ENCODE measurements at regions not wholly inside any gene's neighbourhood (a gene's known extent, or its start where the extent isn't known, plus 50 kb on each side); places are given as distances from the start of the nearest gene placed in this dataset.

DNA sequence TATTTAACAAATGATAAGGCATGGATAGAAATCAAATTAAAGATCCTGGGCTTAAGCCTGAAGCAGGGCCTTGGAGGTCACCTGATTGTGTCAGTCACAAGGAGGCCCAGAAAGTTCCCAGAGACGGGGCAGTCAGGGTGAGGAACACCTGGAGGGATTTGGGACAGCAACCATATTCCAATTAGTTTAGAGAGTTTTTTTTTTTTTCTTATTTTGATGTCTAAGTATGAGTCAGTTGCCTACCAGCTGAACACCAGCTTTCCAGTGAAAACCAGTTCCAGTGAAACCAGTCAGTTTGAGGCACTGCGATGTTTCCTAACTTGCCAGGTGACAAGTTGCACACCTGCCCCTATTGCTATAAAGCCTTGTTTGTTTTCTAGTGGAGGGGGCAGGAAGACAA lies 350.7 kb upstream of the AZI2 start:
- intact Hi-C loops (cut with micrococcal nuclease), result no loop called here
- TF ChIP-seq, protein P1, sequence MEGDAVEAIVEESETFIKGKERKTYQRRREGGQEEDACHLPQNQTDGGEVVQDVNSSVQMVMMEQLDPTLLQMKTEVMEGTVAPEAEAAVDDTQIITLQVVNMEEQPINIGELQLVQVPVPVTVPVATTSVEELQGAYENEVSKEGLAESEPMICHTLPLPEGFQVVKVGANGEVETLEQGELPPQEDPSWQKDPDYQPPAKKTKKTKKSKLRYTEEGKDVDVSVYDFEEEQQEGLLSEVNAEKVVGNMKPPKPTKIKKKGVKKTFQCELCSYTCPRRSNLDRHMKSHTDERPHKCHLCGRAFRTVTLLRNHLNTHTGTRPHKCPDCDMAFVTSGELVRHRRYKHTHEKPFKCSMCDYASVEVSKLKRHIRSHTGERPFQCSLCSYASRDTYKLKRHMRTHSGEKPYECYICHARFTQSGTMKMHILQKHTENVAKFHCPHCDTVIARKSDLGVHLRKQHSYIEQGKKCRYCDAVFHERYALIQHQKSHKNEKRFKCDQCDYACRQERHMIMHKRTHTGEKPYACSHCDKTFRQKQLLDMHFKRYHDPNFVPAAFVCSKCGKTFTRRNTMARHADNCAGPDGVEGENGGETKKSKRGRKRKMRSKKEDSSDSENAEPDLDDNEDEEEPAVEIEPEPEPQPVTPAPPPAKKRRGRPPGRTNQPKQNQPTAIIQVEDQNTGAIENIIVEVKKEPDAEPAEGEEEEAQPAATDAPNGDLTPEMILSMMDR (IDR thresholded peaks at IDR 0.05), result no peak
- 89% methylated on average over 1 of the region's 2 CpGs for whole genome bisulfite sequencing (ENCODE audit: insufficient coverage)

DNA sequence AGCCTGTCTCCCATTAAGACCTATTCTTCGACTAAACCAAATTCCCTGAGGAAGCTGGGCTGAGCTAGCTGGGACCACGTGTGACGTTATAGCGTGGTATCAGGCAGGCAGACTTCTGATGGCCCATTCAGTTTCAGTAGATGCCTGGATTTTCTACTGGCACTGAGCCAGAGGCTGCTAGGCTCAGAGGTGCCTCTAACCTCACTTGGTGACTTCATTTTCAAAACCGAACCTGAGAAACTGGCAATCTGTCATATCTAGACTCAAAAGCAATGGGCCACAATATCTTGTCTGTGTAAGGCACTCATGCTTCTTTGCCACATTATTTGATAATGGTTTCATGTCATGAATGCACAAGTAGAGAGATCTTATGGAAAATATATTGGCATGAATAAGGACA lies 352.1 kb upstream of the AZI2 start:
- intact Hi-C loops (cut with micrococcal nuclease), result no loop called here
- 91% methylated on average over 5 of the region's 5 CpGs for WGBS (ENCODE audit: insufficient coverage)
- H3K4me1 Mint-ChIP-seq, result no peaks in the 10 kb centered on the region
- Histone ChIP-seq H2AFZ (ENCODE audit: insufficient read depth, low read depth, low read length, poor library complexity, severe bottlenecking) (no peak overlapping the region), H3K36me3 (replicated peaks in 1 of 2; ENCODE audit: control insufficient read depth in 1 of 2, insufficient read depth in 2 of 2, low read length in 2 of 2) (no peaks in the 10 kb centered on the region), H3K4me1 (ENCODE audit: control insufficient read depth in 1 of 2, insufficient read depth in 2 of 2, low read length in 2 of 2) (no peaks in the 10 kb centered on the region), H3K27me3 (ENCODE audit: control insufficient read depth in 2 of 2, insufficient read depth in 2 of 2, low read length in 2 of 2) (no peaks in the 10 kb centered on the region), H3K79me2 (ENCODE audit: insufficient read depth, low read length) (no peaks in the 10 kb centered on the region), H3K4me2 (replicated peaks; ENCODE audit: extremely low read depth, low read length, poor library complexity, severe bottlenecking) (no peak overlapping the region), H3K9me3 (replicated peaks in 1 of 2; ENCODE audit: control insufficient read depth in 1 of 2, insufficient read depth in 1 of 2, low read length in 2 of 2) (peaks cover 4 to 6% of the 10 kb centered on the region in 2 donors), H3K27ac (ENCODE audit: low read depth in 1 of 2, low read length in 2 of 2) (no peak overlapping the region), H3K9ac (ENCODE audit: insufficient read depth, low read length, poor library complexity, severe bottlenecking) (no peak overlapping the region), H4K20me1 (ENCODE audit: insufficient read depth, low read length) (no peaks in the 10 kb centered on the region), H3K4me3 (replicated peaks in 1 of 3; ENCODE audit: low read depth in 2 of 3, low read length in 3 of 3) (no peak overlapping the region)
- no peak overlapping the region for H3K4me3 Mint-ChIP-seq
- H3K36me3 Mint-ChIP-seq, result no peaks in the 10 kb centered on the region
- no peak overlapping the region for H3K27ac Mint-ChIP-seq
- DNase-seq, result no peak
- H3K27me3 Mint-ChIP-seq (ENCODE audit: low read depth in 3 of 3), result no peaks in the 10 kb centered on the region
- TF ChIP-seq, protein P1 (IDR thresholded peaks at IDR 0.05), result no peak
- H3K9me3 Mint-ChIP-seq, result peaks cover 0 to 16% (median 4%) of the 10 kb centered on the region in 7 donors

More for the DNA sequence above, 350.7 kb upstream of the AZI2 start:
- H3K4me3 Mint-ChIP-seq, result no peak overlapping the region
- Histone ChIP-seq H3K79me2 (ENCODE audit: insufficient read depth, low read length) (no peaks in the 10 kb centered on the region), H3K36me3 (replicated peaks in 1 of 2; ENCODE audit: control insufficient read depth in 1 of 2, insufficient read depth in 2 of 2, low read length in 2 of 2) (no peaks in the 10 kb centered on the region), H4K20me1 (ENCODE audit: insufficient read depth, low read length) (no peaks in the 10 kb centered on the region), H3K27me3 (ENCODE audit: control insufficient read depth in 2 of 2, insufficient read depth in 2 of 2, low read length in 2 of 2) (no peaks in the 10 kb centered on the region), H3K4me2 (replicated peaks; ENCODE audit: extremely low read depth, low read length, poor library complexity, severe bottlenecking) (no peak overlapping the region), H3K4me3 (replicated peaks in 1 of 3; ENCODE audit: low read depth in 2 of 3, low read length in 3 of 3) (no peak overlapping the region), H3K9me3 (replicated peaks in 1 of 2; ENCODE audit: control insufficient read depth in 1 of 2, insufficient read depth in 1 of 2, low read length in 2 of 2) (peaks cover 0 to 6% of the 10 kb centered on the region in 2 donors), H3K27ac (ENCODE audit: low read depth in 1 of 2, low read length in 2 of 2) (no peak overlapping the region), H2AFZ (ENCODE audit: insufficient read depth, low read depth, low read length, poor library complexity, severe bottlenecking) (no peak overlapping the region), H3K9ac (ENCODE audit: insufficient read depth, low read length, poor library complexity, severe bottlenecking) (no peak overlapping the region), H3K4me1 (ENCODE audit: control insufficient read depth in 1 of 2, insufficient read depth in 2 of 2, low read length in 2 of 2) (no peaks in the 10 kb centered on the region)
- H3K9me3 Mint-ChIP-seq, result peaks cover 0 to 16% (median 5%) of the 10 kb centered on the region in 7 donors
- DNase-seq, result no peak
- no peaks in the 10 kb centered on the region for H3K4me1 Mint-ChIP-seq
- no peaks in the 10 kb centered on the region for H3K27me3 Mint-ChIP-seq (ENCODE audit: low read depth in 3 of 3)
- H3K27ac Mint-ChIP-seq, result no peak overlapping the region
- no peaks in the 10 kb centered on the region for H3K36me3 Mint-ChIP-seq

Data from CD14-positive monocyte (primary cell).